Nephron (organoid): ENCODE measurements at regions not wholly inside any gene's neighbourhood (a gene's known extent, or its start where the extent isn't known, plus 50 kb on each side); places are given as distances from the start of the nearest gene placed in this dataset.

Experiments
- H3K27ac Mint-ChIP-seq, 3 experiments: 2 replicates each; pipeline ENCODE4 v1.8.0; 2020; ENCODE audit warnings: mixed read lengths in 3 of 3, mild to moderate bottlenecking in 2 of 3, moderate library complexity in 1 of 3
- H3K27me3 Mint-ChIP-seq: 2 replicates; pipeline ENCODE4 v1.8.0; 2021; ENCODE audit warnings: low read depth, mild to moderate bottlenecking, moderate library complexity, mixed read lengths
- H3K36me3 Mint-ChIP-seq: 2 replicates; pipeline ENCODE4 v1.8.0; 2020; ENCODE audit warnings: low read depth, mixed read lengths
- H3K4me1 Mint-ChIP-seq: 2 replicates; pipeline ENCODE4 v1.8.0; 2020; ENCODE audit warnings: mixed read lengths
- H3K4me3 Mint-ChIP-seq, 3 experiments: 2 replicates each; pipeline ENCODE4 v1.8.0; 2020; ENCODE audit warnings: mild to moderate bottlenecking in 3 of 3, mixed read lengths in 3 of 3, moderate library complexity in 2 of 3
- H3K9me3 Mint-ChIP-seq: 2 replicates; pipeline ENCODE4 v1.8.0; 2020; ENCODE audit warnings: mixed read lengths
- TF ChIP-seq, protein P1 (sequence below), 3 experiments: fragments of 200-600 bp; sonication (generic); IDR thresholded peaks; one replicate each; pipeline ENCODE4 v1.5.0; 2021; ENCODE audit warnings: antibody characterized with exemption in 3 of 3; ENCODE audit not compliant: unreplicated experiment in 3 of 3

DNA sequence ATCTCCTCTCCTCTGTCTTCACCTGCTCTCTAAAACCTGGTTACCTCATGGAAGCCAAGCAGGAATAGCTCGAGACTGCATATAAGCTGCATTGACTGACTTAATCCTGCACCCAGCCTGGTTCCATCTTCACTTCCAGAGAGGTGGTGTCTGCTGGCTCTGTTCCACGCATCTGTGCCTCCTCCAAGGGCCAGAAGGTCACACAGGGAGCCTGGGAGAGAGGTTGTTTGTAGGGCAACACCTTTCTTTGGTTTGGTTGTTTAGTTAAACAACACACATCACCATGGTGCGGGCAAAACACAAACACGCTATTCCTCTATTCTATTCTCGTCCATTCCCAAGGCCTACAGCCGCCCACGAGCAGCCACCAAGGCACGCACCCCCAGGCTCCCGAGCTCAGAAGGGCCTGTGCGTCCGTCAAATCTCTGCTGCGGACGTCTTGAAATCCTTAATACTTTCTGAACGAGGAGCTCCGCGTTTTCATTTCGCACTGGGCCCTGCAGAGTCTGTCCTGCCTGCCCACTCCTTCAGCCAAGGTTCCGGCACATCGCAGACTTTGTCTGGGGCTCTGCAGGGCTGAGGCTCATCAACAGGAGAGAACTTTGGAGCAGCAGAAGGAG, 116.2 kb downstream of the RIPK4 start:
- TF ChIP-seq, protein P1, sequence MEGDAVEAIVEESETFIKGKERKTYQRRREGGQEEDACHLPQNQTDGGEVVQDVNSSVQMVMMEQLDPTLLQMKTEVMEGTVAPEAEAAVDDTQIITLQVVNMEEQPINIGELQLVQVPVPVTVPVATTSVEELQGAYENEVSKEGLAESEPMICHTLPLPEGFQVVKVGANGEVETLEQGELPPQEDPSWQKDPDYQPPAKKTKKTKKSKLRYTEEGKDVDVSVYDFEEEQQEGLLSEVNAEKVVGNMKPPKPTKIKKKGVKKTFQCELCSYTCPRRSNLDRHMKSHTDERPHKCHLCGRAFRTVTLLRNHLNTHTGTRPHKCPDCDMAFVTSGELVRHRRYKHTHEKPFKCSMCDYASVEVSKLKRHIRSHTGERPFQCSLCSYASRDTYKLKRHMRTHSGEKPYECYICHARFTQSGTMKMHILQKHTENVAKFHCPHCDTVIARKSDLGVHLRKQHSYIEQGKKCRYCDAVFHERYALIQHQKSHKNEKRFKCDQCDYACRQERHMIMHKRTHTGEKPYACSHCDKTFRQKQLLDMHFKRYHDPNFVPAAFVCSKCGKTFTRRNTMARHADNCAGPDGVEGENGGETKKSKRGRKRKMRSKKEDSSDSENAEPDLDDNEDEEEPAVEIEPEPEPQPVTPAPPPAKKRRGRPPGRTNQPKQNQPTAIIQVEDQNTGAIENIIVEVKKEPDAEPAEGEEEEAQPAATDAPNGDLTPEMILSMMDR (IDR thresholded peaks at IDR 0.05; ENCODE audit: unreplicated experiment in 3 of 3), result no peak
- Mint-ChIP-seq H3K4me1 (peaks cover 4% of the 10 kb centered on the region), H3K27ac (no peak overlapping the region), H3K9me3 (peaks cover 4% of the 10 kb centered on the region), H3K4me3 (no peak overlapping the region), H3K36me3 (no peaks in the 10 kb centered on the region), H3K27me3 (peaks cover 6% of the 10 kb centered on the region)

DNA sequence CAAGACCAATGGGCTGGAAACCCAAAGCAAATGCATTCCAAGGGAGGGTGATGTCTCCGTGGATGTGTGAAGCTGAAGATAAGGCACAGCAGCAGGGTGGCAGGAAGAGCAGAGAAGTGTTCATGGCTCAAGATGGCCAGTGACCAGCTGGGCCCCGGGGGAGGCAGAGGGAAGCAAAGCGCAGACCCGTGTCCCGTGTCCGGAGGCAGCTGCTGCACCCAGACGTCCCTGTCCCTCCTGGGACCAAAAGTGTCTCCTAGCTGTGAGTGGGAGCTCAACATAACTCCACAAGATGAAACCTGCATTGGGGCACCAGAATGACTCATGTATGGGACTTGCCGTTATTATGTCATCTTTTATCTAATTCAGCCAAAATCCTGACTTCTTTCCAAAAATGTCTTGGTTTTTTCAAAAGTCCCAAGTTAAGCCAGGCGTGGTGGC, 118.2 kb downstream of the RIPK4 start:
- Mint-ChIP-seq H3K4me1 (peaks cover 4% of the 10 kb centered on the region), H3K27me3 (peaks cover 6% of the 10 kb centered on the region), H3K36me3 (no peaks in the 10 kb centered on the region), H3K9me3 (no peaks in the 10 kb centered on the region), H3K27ac (no peak overlapping the region), H3K4me3 (no peak overlapping the region)
- TF ChIP-seq, protein P1 (IDR thresholded peaks at IDR 0.05; ENCODE audit: unreplicated experiment in 3 of 3), result no peak

DNA sequence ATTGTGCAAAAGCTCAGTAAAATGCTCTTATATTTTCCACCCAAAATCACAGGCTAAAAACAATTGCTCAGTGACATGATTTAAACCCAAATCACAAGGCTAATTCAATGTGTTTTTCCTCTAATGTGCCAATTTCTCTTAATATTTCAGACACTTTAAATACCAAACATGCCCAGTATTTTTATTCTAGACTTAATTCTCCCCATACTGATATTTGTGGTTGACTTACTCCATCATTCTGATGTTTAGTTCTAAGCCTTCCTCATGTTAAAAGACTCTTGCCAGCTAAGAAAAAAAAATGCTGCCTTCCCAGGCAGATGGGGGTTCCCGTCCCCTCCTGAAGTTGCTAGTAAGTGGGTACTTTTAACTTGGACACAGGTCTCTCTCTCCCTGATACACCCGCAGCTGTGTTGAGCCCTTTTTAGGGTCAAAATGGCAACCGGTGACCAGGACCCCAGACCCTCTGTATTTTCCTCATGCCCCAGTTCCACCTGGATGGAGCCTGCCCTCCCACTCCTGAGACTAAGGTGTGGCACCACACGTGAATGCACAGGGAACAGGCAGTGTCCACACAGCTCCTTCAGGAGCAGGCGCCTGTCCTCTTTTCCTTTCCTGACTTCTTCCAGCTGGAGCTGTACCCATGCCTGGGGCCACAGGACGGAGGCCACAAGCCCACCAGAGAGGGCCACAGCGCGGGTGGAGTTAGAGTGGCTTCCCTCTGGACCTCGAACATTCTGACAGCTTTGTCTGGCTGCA, 118.9 kb downstream of the RIPK4 start:
- H3K4me3 Mint-ChIP-seq, result no peak overlapping the region
- H3K9me3 Mint-ChIP-seq, result no peaks in the 10 kb centered on the region
- H3K27ac Mint-ChIP-seq, result no peak overlapping the region
- TF ChIP-seq, protein P1 (IDR thresholded peaks at IDR 0.05; ENCODE audit: unreplicated experiment in 3 of 3), result no peak
- H3K36me3 Mint-ChIP-seq, result no peaks in the 10 kb centered on the region
- peaks cover under 1% of the 10 kb centered on the region for H3K27me3 Mint-ChIP-seq
- peaks cover 4% of the 10 kb centered on the region for H3K4me1 Mint-ChIP-seq

DNA sequence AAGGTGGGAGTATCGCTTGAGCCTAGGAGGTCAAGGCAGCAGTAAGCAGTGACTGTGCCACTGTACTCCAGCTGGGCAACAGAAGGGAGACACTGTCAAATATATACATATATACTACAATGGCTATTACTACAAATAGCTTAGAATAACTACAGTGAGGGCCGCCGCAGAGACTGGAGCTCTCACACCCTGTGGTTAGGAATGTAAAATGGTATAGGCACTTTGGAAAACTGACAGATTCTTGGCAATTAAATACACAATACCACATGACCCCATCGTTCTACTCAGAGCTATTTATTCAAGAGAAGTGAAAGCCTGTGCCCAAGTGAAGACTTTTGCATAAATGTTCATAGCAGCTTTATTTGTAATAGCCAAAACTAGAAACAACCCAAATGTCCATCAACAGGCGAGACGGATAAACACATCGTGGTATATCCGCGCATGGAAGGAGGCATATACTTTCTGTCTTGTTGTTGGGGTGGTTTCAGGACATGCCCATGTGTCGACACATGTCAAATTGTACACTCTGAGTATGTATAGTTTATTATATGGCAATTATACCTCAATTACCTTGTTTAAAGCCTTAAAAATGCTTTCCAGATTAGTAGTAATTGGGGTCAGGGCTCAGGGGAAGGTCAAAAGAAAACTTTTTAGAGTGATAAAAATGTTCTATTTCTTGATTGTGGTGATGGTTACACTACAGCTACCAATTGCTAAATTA, 123.4 kb downstream of the RIPK4 start:
- H3K27ac Mint-ChIP-seq, result no peak overlapping the region
- H3K27me3 Mint-ChIP-seq, result peaks cover 5% of the 10 kb centered on the region
- H3K36me3 Mint-ChIP-seq, result no peaks in the 10 kb centered on the region
- TF ChIP-seq, protein P1 (IDR thresholded peaks at IDR 0.05; ENCODE audit: unreplicated experiment in 3 of 3), result no peak
- peaks cover 2% of the 10 kb centered on the region for H3K9me3 Mint-ChIP-seq
- H3K4me3 Mint-ChIP-seq, result no peak overlapping the region
- H3K4me1 Mint-ChIP-seq, result peaks cover 16% of the 10 kb centered on the region

DNA sequence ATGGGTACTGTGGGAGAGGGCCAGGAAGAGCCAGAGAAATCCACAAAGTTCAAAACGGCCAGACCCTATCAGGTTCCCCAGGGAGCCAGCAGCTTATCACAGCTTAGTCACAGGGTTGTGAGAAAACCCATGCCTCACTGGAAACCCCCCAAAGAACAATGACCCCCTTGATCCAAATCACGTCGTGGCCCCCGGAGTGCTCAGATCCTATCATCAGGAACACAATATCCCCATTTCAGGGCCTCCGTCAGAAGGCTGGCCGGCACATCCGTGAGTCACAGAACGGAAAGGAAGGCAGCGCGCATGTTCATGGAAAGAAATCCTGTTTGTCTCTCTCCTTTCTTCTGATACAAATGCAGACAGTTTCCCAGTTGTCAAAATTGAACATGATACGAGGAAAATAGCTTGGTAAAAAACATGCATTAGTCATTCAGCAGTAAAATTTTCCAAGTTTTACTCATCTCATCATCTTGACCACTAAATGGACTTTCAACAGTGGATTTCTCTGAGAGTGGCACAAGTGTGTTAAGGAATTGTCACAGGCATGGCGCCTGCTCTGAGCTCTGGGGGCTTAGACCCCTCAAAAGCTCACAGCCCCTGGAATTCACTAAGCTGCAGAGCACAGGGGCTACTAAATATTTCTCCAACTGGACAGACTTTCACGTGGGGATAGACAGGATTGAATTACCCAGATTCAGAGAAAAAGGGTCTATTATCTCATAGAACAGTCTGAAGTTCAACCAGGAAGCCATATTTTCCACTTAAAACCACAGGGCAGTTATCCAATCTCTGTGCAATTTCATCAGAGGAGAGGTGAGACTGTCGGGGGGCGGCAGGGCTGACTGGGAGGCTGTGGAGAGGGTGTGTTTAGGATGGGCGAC, 124.8 kb downstream of the RIPK4 start:
- Mint-ChIP-seq H3K27me3 (peaks cover 8% of the 10 kb centered on the region), H3K4me1 (peaks cover 13% of the 10 kb centered on the region), H3K36me3 (no peaks in the 10 kb centered on the region), H3K27ac (no peak overlapping the region), H3K9me3 (peaks cover 3% of the 10 kb centered on the region), H3K4me3 (no peak overlapping the region)
- TF ChIP-seq, protein P1 (IDR thresholded peaks at IDR 0.05; ENCODE audit: unreplicated experiment in 3 of 3), result no peak
